Ovary (tissue), 7 donors: ENCODE measurements at regions not wholly inside any gene's neighbourhood (a gene's known extent, or its start where the extent isn't known, plus 50 kb on each side); places are given as distances from the start of the nearest gene placed in this dataset.

Experiments used
- DNase-seq, 5 donors: peaks; one replicate each; pipeline ENCODE4 v3.0.0-alpha.2; 2019 to 2020
- H3K27ac ChIP-seq, 2 donors: fragments of 200-600 bp; one replicate each; pipeline versions ENCODE4 v1.5.1 to v1.8.0; 2019 to 2022
- H3K27me3 ChIP-seq: fragments of 200-600 bp; one replicate; pipeline ENCODE4 v1.8.0; 2022
- H3K36me3 ChIP-seq: fragments of 200-600 bp; sonication (generic); one replicate; pipeline ENCODE4 v1.5.1; 2019
- H3K4me1 ChIP-seq: one replicate; pipeline ENCODE4 v1.8.1; 2013; ENCODE audit warnings: mild to moderate bottlenecking, moderate library complexity; ENCODE audit not compliant: insufficient read depth
- H3K4me3 ChIP-seq: fragments of 200-600 bp; sonication (generic); one replicate; pipeline ENCODE4 v1.5.1; 2017
- H3K9me3 ChIP-seq, 2 donors: fragments of 200-600 bp in 1 of 2; sonication (generic) in 1 of 2; one replicate each; pipeline versions ENCODE4 v1.5.1 to v1.8.1; 2013 to 2019; ENCODE audit warnings: mild to moderate bottlenecking in 1 of 2, moderate library complexity in 1 of 2
- CTCF ChIP-seq, 3 donors: fragments of 450-650 bp in 2 of 3; fragments of 200-600 bp in 1 of 3; IDR thresholded peaks; one replicate each; pipeline versions ENCODE4 v1.5.1 to v1.8.0; 2016 to 2022; ENCODE audit warnings: antibody characterized with exemption in 3 of 3, mild to moderate bottlenecking in 1 of 3
- EP300 ChIP-seq: sonication (generic); formaldehyde crosslinking; IDR thresholded peaks from one replicate; pipeline ENCODE4 v1.6.1; 2017; ENCODE audit warnings: antibody characterized with exemption
- POLR2A ChIP-seq: fragments of 450-650 bp; IDR thresholded peaks from one replicate; pipeline ENCODE4 v1.6.1; 2017; ENCODE audit warnings: antibody characterized with exemption, mild to moderate bottlenecking, moderate library complexity
- WGBS, 3 donors: extraction: QIAGEN DNeasy Blood & Tissue Kit in 1 of 3; methylation state at CpG; one replicate each; pipeline versions ENCODE4 v1.1.5 to v1.1.7; 2013 to 2017; 5-methylcytosine and 5-hydroxymethylcytosine counted together
- intact Hi-C, 4 donors: fragments of 100-400 bp; cut with DNase I; formaldehyde crosslinking; loops; one replicate each; pipeline versions ENCODE4 v1.11.0 to v1.15.1; 2022 to 2023
- donor health status: DM: no; HTN: no; CAD: no; lungs with moderate emphysema.
- donor health status: DM: no; HTN: no; CAD: no.
- donor health status: Bipolar disorder and iron deficiency.
- donor health status: DM: no; HTN: no; CAD: no.
- donor health status: DM: yes; HTN: yes; CAD: no.

GRCh38 chr4:117302226-117302625 lies 216.8 kb upstream of the TRAM1L1 start:
- Histone ChIP-seq H3K27me3 (no peaks in the 10 kb centered on the region), H3K36me3 (no peaks in the 10 kb centered on the region), H3K4me1 (no peaks in the 10 kb centered on the region), H3K27ac (no peak overlapping the region), H3K4me3 (no peak overlapping the region), H3K9me3 (no peaks in the 10 kb centered on the region)
- TF ChIP-seq EP300 (no peak), CTCF (IDR thresholded peaks at IDR 0.05) (no peak)
- intact Hi-C loops, result no loop called here
- no peak for DNase-seq
- WGBS, 3 donors, result 70 to 92% (median 91%) methylated on average over 2 of the region's 2 CpGs

GRCh38 chr4:117311215-117311614 lies 225.8 kb upstream of the TRAM1L1 start:
- Histone ChIP-seq H3K36me3 (no peaks in the 10 kb centered on the region), H3K4me1 (no peaks in the 10 kb centered on the region), H3K27me3 (no peaks in the 10 kb centered on the region), H3K27ac (no peak overlapping the region), H3K4me3 (no peak overlapping the region), H3K9me3 (no peaks in the 10 kb centered on the region)
- intact Hi-C loops, result no loop called here
- WGBS, 3 donors, result 77 to 87% (median 81%) methylated on average over 2 of the region's 2 CpGs
- TF ChIP-seq CTCF (IDR thresholded peaks at IDR 0.05), result no peak
- no peak for TF ChIP-seq EP300
- TF ChIP-seq POLR2A, result no peak
- DNase-seq, result no peak

- intact Hi-C loops, result no loop called here
- Histone ChIP-seq H3K4me1 (no peaks in the 10 kb centered on the region), H3K27me3 (no peaks in the 10 kb centered on the region), H3K36me3 (no peaks in the 10 kb centered on the region), H3K27ac (no peak overlapping the region), H3K9me3 (no peaks in the 10 kb centered on the region), H3K4me3 (no peak overlapping the region)
- TF ChIP-seq POLR2A (no peak), CTCF (IDR thresholded peaks at IDR 0.05) (no peak), EP300 (no peak)
- no peak for DNase-seq
- WGBS, 3 donors, result 90 to 96% (median 91%) methylated on average over 3 of the region's 3 CpGs
Measured at GRCh38 chr4:117311989-117312388, 226.6 kb upstream of the TRAM1L1 start.

GRCh38 chr4:117324851-117325491 lies 239.6 kb upstream of the TRAM1L1 start:
- Histone ChIP-seq H3K36me3 (no peaks in the 10 kb centered on the region), H3K4me3 (no peak overlapping the region), H3K27me3 (no peaks in the 10 kb centered on the region), H3K9me3 (no peaks in the 10 kb centered on the region), H3K4me1 (no peaks in the 10 kb centered on the region), H3K27ac (no peak overlapping the region)
- WGBS, 3 donors, result 86 to 96% (median 87%) methylated on average over 1 of the region's 1 CpG
- DNase-seq, result no peak
- intact Hi-C loops, result no loop called here
- TF ChIP-seq POLR2A, result no peak
- TF ChIP-seq EP300, result no peak
- TF ChIP-seq CTCF (IDR thresholded peaks at IDR 0.05), result no peak
